H1 (cell line): ENCODE measurements at regions not wholly inside any gene's neighbourhood (a gene's known extent, or its start where the extent isn't known, plus 50 kb on each side); places are given as distances from the start of the nearest gene placed in this dataset.

Experiments
- TBP ChIP-seq: IDR thresholded peaks from 2 replicates; pipeline ENCODE4 v1.6.1; 2011; ENCODE audit warnings: low read depth, low read length, improper control_type of control experiment
- TCF12 ChIP-seq: IDR thresholded peaks from 2 replicates; pipeline ENCODE4 v1.6.1; 2011; ENCODE audit warnings: low read depth, mild to moderate bottlenecking, low read length
- TEAD4 ChIP-seq: IDR thresholded peaks from 2 replicates; pipeline ENCODE4 v1.6.1; 2012; ENCODE audit warnings: low read depth, low read length, inconsistent platforms, mixed read lengths

GRCh38 chr14:95453713-95453980 lies 62.8 kb downstream of the SYNE3 start (continued):
- TF ChIP-seq TEAD4 (no peak), TBP (no peak), TCF12 (no peak)
